ENCODE measurements at regions not wholly inside any gene's neighbourhood (a gene's known extent, or its start where the extent isn't known, plus 50 kb on each side); places are given as distances from the start of the nearest gene placed in this dataset.

GRCh38 chr9:73525350-73525749, 373.7 kb downstream of the ANXA1 start:
- Mint-ChIP-seq H3K27me3 (no peaks in the 10 kb centered on the region), H3K4me1 (ENCODE audit: low read depth) (no peaks in the 10 kb centered on the region), H3K27ac (no peak overlapping the region), H3K4me3 (no peak overlapping the region), H3K9me3 (no peaks in the 10 kb centered on the region), H3K36me3 (ENCODE audit: low read depth) (no peaks in the 10 kb centered on the region)
- no peaks in the 10 kb centered on the region for H3K36me3 ChIP-seq (ENCODE audit: insufficient read depth, low read length)
- no peak for TF ChIP-seq CTCF (IDR thresholded peaks at IDR 0.05)
- H3K4me1 ChIP-seq (ENCODE audit: insufficient read depth, low read length): no peaks in the 10 kb centered on the region
- intact Hi-C loops (cut with DNase I, micrococcal nuclease): no loop called here
- DNase-seq (no peak), ATAC-seq (ENCODE audit: poor library complexity) (no peak)
- H3K27me3 ChIP-seq (ENCODE audit: control insufficient read depth in 1 of 2, insufficient read depth in 2 of 2, low read length in 2 of 2): no peaks in the 10 kb centered on the region
- CTCF ChIA-PET: no interaction called here
- no peak overlapping the region for H3K27ac ChIP-seq (ENCODE audit: low read depth in 1 of 2, low read length in 2 of 2)
- POLR2A ChIA-PET: no interaction called here
- H3K9me3 ChIP-seq (ENCODE audit: control insufficient read depth in 1 of 2, insufficient read depth in 1 of 2, low read length in 2 of 2): peaks cover 0 to 2% of the 10 kb centered on the region in 2 experiments
- no peak overlapping the region for H3K4me3 ChIP-seq (ENCODE audit: low read length)

DNA sequence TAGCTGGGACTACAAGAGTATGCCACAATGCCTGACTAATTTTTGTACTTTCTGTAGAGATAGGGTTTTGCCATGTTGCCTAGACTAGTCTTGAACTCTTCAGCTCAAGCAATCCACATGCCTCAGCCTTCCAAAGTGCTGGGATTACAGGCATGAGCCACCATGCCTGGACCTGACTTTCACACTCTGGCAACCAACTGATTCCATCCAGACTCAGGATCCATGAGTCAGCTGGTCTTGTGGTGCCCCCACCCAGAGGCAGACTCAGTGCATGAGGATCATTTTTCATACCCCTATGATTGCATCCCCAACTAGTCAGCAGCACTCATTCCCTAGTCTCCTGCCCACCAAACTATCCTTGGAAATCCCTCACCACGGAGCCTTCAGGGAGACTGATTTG, 375.9 kb downstream of the ANXA1 start:
- POLR2A ChIA-PET: no interaction called here
- DNase-seq (no peak), ATAC-seq (ENCODE audit: poor library complexity) (no peak)
- no peak overlapping the region for H3K4me3 Mint-ChIP-seq
- CTCF ChIA-PET: no interaction called here
- no peak for TF ChIP-seq CTCF (IDR thresholded peaks at IDR 0.05)
- no peaks in the 10 kb centered on the region for H3K27me3 ChIP-seq (ENCODE audit: control insufficient read depth in 1 of 2, insufficient read depth in 2 of 2, low read length in 2 of 2)
- H3K4me1 Mint-ChIP-seq (ENCODE audit: low read depth): no peaks in the 10 kb centered on the region
- H3K4me3 ChIP-seq (ENCODE audit: low read length): no peak overlapping the region
- H3K36me3 ChIP-seq (ENCODE audit: insufficient read depth, low read length): no peaks in the 10 kb centered on the region
- H3K9me3 ChIP-seq (ENCODE audit: control insufficient read depth in 1 of 2, insufficient read depth in 1 of 2, low read length in 2 of 2): peaks cover 0 to 2% of the 10 kb centered on the region in 2 experiments
- no peaks in the 10 kb centered on the region for H3K4me1 ChIP-seq (ENCODE audit: insufficient read depth, low read length)
- H3K27me3 Mint-ChIP-seq: no peaks in the 10 kb centered on the region
- no peaks in the 10 kb centered on the region for H3K36me3 Mint-ChIP-seq (ENCODE audit: low read depth)
- H3K27ac Mint-ChIP-seq: no peak overlapping the region
- no peaks in the 10 kb centered on the region for H3K9me3 Mint-ChIP-seq
- intact Hi-C loops (cut with DNase I, micrococcal nuclease): no loop called here
- no peak overlapping the region for H3K27ac ChIP-seq (ENCODE audit: low read depth in 1 of 2, low read length in 2 of 2)

DNA sequence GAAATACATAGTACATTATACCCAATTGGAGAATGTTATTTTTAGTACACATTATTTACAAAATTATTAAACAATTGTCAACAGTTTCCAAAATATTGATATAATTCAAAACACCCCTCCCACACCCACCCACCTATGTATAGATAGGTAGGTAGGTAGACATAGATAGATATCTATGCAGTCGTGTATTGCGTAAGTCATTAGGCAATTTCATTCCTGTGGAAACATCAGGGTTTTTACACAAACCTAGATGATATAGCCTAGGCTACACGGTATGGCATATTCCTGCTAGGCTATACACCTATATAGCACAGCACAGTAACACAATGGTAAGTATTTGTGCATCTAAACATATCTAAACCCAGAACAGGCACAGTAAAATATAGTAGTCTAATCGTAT, 377.3 kb downstream of the ANXA1 start:
- H3K9me3 ChIP-seq (ENCODE audit: control insufficient read depth in 1 of 2, insufficient read depth in 1 of 2, low read length in 2 of 2): peaks cover 0 to 2% of the 10 kb centered on the region in 2 experiments
- Mint-ChIP-seq H3K36me3 (ENCODE audit: low read depth) (no peaks in the 10 kb centered on the region), H3K27me3 (no peaks in the 10 kb centered on the region), H3K27ac (no peak overlapping the region), H3K9me3 (peaks cover 2% of the 10 kb centered on the region), H3K4me3 (no peak overlapping the region), H3K4me1 (ENCODE audit: low read depth) (no peaks in the 10 kb centered on the region)
- H3K27me3 ChIP-seq (ENCODE audit: control insufficient read depth in 1 of 2, insufficient read depth in 2 of 2, low read length in 2 of 2): no peaks in the 10 kb centered on the region
- no peak overlapping the region for H3K4me3 ChIP-seq (ENCODE audit: low read length)
- intact Hi-C loops (cut with DNase I, micrococcal nuclease): no loop called here
- no peak for TF ChIP-seq CTCF (IDR thresholded peaks at IDR 0.05)
- POLR2A ChIA-PET: no interaction called here
- H3K36me3 ChIP-seq (ENCODE audit: insufficient read depth, low read length): no peaks in the 10 kb centered on the region
- DNase-seq (no peak), ATAC-seq (ENCODE audit: poor library complexity) (no peak)
- H3K4me1 ChIP-seq (ENCODE audit: insufficient read depth, low read length): no peaks in the 10 kb centered on the region
- H3K27ac ChIP-seq (ENCODE audit: low read depth in 1 of 2, low read length in 2 of 2): no peak overlapping the region
- CTCF ChIA-PET: no interaction called here

Measured in CD4-positive, alpha-beta T cell (primary cell).